T-helper 2 cell treated with Interferon-gamma antibody and Interleukin-4, amounts not matched to agents 100 ng/mL and 5 ng/mL, for 36 hours (primary cell): ENCODE measurements at regions not wholly inside any gene's neighbourhood (a gene's known extent, or its start where the extent isn't known, plus 50 kb on each side); places are given as distances from the start of the nearest gene placed in this dataset.

Experiments
- intact Hi-C: fragments of 100-400 bp; cut with micrococcal nuclease; formaldehyde crosslinking; loops from one replicate; pipeline ENCODE4 v1.15.1; 2023

GRCh38 chr6:95242560-95242959 lies 334.8 kb upstream of the MANEA start:
- intact Hi-C loops: no loop called here

GRCh38 chr6:95243053-95243452 lies 334.3 kb upstream of the MANEA start:
- intact Hi-C loops: no loop called here

GRCh38 chr6:95244751-95245150 lies 332.6 kb upstream of the MANEA start:
- intact Hi-C loops: no loop called here

GRCh38 chr6:95248499-95248898 lies 328.8 kb upstream of the MANEA start:
- intact Hi-C loops: no loop called here

GRCh38 chr6:95249175-95249574 lies 328.2 kb upstream of the MANEA start:
- intact Hi-C loops: no loop called here

- intact Hi-C loops: no loop called here
Measured at GRCh38 chr6:95249661-95250060, 327.7 kb upstream of the MANEA start.

- intact Hi-C loops: no loop called here
Measured at GRCh38 chr6:95263840-95264239, 313.5 kb upstream of the MANEA start.

GRCh38 chr6:95266537-95267258 lies 310.6 kb upstream of the MANEA start:
- intact Hi-C loops: no loop called here

GRCh38 chr6:95274686-95275235 lies 302.6 kb upstream of the MANEA start:
- intact Hi-C loops: no loop called here

GRCh38 chr6:95279616-95280015 lies 297.7 kb upstream of the MANEA start:
- intact Hi-C loops: no loop called here

GRCh38 chr6:95280686-95281273 lies 296.6 kb upstream of the MANEA start:
- intact Hi-C loops: no loop called here

GRCh38 chr6:95285881-95286280 lies 291.5 kb upstream of the MANEA start:
- intact Hi-C loops: no loop called here

GRCh38 chr6:95286874-95287273 lies 290.5 kb upstream of the MANEA start:
- intact Hi-C loops: no loop called here

- intact Hi-C loops: no loop called here
Measured at GRCh38 chr6:95288251-95288650, 289.1 kb upstream of the MANEA start.

- intact Hi-C loops: no loop called here
Measured at GRCh38 chr6:95292011-95292410, 285.3 kb upstream of the MANEA start.

- intact Hi-C loops: no loop called here
Measured at GRCh38 chr6:95293257-95293656, 284.1 kb upstream of the MANEA start.

- intact Hi-C loops: no loop called here
Measured at GRCh38 chr6:95294043-95294442, 283.3 kb upstream of the MANEA start.

GRCh38 chr6:95309545-95309944 lies 267.8 kb upstream of the MANEA start:
- intact Hi-C loops: no loop called here

GRCh38 chr6:95318137-95318536 lies 259.2 kb upstream of the MANEA start:
- intact Hi-C loops: no loop called here

GRCh38 chr6:95321126-95321525 lies 256.2 kb upstream of the MANEA start:
- intact Hi-C loops: no loop called here

GRCh38 chr6:95325916-95326315 lies 251.4 kb upstream of the MANEA start:
- intact Hi-C loops: no loop called here

- intact Hi-C loops: no loop called here
Measured at GRCh38 chr6:95328231-95328630, 249.1 kb upstream of the MANEA start.
